Vagina (tissue), 2 donors: ENCODE measurements at regions not wholly inside any gene's neighbourhood (a gene's known extent, or its start where the extent isn't known, plus 50 kb on each side); places are given as distances from the start of the nearest gene placed in this dataset.

Source experiments
- POLR2A ChIP-seq, 2 donors: fragments of 450-650 bp; IDR thresholded peaks; one replicate each; pipeline ENCODE4 v1.6.1; 2017; ENCODE audit warnings: antibody characterized with exemption in 2 of 2, mild to moderate bottlenecking in 2 of 2, moderate library complexity in 2 of 2
- TF ChIP-seq, protein P1 (sequence below), 3 experiments: fragments of 450-650 bp in 2 of 3; fragments of 200-600 bp in 1 of 3; sonication (generic) in 1 of 3; IDR thresholded peaks; one replicate each; pipeline ENCODE4 v1.5.1; 2017 to 2019; ENCODE audit warnings: antibody characterized with exemption in 3 of 3, mild to moderate bottlenecking in 2 of 3, moderate library complexity in 2 of 3

DNA sequence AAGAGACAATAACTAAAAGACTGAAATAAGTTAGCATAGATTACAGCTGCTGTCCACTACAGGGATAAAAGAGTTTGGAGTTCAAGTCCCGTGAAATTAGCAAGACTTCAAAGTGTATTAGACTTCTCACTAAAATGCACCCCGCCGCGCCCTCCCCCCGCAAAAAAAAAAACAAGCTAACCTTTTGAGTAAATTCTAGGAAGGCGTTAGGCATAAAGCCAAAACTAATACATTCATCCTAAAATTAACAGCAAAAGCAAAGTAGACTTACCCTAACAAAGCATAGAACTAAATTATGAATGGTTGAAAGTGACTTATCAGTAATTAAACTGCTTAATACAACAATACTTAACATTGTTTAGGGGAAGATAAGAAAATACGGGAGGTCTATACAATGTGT lies 581.0 kb upstream of the CHORDC1 start:
- TF ChIP-seq, protein P1, sequence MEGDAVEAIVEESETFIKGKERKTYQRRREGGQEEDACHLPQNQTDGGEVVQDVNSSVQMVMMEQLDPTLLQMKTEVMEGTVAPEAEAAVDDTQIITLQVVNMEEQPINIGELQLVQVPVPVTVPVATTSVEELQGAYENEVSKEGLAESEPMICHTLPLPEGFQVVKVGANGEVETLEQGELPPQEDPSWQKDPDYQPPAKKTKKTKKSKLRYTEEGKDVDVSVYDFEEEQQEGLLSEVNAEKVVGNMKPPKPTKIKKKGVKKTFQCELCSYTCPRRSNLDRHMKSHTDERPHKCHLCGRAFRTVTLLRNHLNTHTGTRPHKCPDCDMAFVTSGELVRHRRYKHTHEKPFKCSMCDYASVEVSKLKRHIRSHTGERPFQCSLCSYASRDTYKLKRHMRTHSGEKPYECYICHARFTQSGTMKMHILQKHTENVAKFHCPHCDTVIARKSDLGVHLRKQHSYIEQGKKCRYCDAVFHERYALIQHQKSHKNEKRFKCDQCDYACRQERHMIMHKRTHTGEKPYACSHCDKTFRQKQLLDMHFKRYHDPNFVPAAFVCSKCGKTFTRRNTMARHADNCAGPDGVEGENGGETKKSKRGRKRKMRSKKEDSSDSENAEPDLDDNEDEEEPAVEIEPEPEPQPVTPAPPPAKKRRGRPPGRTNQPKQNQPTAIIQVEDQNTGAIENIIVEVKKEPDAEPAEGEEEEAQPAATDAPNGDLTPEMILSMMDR (IDR thresholded peaks at IDR 0.05): no peak
- TF ChIP-seq POLR2A (IDR thresholded peaks at IDR 0.05): no peak
